ENCODE measurements at regions not wholly inside any gene's neighbourhood (a gene's known extent, or its start where the extent isn't known, plus 50 kb on each side); places are given as distances from the start of the nearest gene placed in this dataset.
"Not testable (repeated sequence)": the region's sequence is repeated elsewhere in the genome, so short reads cannot be mapped to it uniquely, and the experiment has no call there.

GRCh38 chr6:8619408-8619807 is 184.1 kb upstream of the SLC35B3 start:
- not testable (repeated sequence) for DNase-seq

DNA sequence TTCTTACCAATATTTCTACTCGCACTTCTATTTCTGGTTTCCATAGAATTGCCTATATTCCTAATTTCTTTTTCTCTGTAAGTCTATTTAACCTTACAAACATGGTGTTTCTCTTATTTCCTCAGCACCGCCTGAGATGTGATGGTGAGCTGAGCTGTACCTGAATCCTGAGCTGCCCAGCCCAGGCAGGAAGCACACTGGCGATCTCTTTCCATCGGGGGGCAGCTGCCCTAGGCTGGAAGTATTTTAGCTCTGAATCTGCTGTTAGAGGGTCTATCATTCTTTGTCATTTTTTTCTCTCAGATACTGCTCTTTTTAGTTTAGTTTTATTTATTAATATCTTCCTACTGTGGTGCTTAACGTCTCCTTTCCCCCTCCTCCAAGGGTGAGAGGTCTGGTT is 173.4 kb upstream of the SLC35B3 start:
- no peak for DNase-seq

DNA sequence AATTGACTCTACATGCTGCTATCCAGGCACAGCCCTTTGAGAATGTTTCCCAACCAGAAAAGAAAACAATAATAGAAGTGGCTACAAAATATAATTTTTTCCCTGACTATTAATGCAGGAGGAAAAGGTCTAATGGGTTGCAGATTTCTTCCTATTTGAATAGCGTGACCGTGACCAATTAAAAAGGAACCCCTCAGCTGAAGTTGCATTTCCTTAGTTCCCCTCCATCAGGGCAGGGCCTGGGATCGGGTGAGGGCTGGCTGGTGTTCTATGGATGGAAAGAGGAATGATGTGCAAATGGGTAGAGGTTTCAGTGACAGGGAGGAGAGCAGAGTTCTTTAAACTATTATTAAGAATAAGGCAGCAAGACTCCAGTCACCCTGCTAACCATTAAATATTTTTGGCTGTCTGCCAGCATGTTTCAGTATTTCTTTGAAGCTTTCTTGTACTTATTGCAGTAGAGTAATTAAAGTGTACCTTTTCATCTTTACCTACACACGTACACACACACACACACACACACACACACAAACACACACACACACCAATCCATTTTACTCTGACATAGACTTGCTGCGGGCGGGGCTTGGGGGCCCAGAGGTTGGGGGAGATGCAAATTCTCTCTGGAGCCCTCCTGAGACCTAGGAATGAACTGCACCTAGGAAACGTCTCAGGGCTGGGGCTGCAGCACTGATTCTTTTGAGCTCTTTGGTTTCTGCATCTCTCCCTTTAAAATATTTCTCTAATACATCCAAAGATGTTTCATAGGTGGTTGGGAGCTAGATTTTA is 154.8 kb upstream of the SLC35B3 start:
- no peak for DNase-seq

- DNase-seq, result no peak
These were observed 152.8 kb upstream of the SLC35B3 start for GRCh38 chr6:8588176-8588575.

- no peak for DNase-seq
These were observed 147.9 kb upstream of the SLC35B3 start for GRCh38 chr6:8583291-8583690.

- no peak for DNase-seq
These were observed 144.0 kb upstream of the SLC35B3 start for GRCh38 chr6:8579372-8579771.

DNA sequence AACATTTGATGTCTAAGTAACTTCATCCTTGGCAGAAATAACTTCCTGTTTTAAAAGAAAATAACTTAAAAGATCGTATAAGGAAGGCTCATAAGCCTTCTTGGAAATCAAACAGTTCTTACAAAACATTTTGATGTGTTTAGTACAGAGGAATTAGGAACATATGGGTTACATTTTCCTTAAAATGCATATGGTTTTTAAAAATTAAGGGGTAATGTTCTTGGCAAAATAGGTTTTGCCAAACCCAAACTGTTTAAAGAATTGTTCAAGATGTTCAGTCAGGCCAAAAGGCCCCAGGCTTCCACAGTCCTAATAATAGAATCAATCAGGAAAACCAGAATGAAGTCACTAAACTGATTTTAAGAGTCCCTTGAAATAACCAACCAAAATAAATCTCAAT is 142.7 kb upstream of the SLC35B3 start:
- no peak for DNase-seq

- no peak for DNase-seq
These were observed 139.6 kb upstream of the SLC35B3 start for GRCh38 chr6:8574749-8575468.

GRCh38 chr6:8574311-8574710 is 139.0 kb upstream of the SLC35B3 start:
- DNase-seq, result no peak

DNA sequence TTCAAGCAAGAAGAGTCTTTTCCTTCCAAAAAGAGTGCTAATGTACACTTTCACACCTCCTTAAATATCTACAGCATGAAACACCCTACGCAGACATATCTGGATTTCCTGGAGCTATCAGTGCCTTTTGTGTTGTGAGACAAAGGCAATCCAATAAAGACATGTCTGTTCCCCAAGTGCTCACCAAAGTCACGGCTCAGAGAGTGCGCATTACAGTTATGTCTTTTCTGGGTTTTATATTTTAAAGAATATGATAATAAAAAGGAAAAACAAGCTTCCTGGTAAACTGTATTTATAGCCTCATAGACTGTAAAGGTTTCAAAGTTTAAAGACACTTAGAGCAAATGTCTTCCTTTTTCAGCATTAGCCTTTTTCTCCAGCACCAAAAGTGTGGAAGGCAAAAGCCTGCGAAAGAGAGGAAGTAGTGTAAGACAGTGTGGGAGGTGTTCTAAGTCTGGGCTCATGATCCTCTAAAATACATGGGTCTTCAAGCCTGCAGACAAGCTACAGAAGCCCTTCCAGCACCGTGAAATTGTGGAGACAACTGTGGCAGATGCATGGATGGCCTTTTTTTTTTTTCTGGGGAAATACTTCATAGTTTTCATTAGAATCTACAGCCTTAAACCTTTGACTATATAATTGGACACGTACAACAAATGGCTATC is 135.0 kb upstream of the SLC35B3 start:
- no peak for DNase-seq

DNA sequence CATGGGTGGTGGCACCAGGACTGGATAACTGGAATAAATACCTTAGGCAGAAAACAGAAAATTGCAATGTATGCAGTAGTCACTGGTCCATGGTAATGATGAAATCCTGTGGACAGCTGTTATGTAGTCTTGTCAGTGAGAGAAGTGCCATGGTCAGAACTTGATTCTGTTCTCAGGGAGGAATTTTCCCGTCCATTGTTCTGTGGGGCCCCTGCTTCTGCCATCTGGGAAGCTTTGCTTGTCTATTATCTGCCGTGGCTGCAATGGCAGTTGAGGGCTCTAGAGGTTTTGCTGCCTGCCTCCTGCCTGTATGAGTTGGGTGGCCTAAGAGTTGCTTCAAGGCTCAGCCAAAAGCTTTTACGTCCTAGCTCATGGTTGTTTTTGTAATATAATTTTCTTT is 126.8 kb upstream of the SLC35B3 start:
- DNase-seq, result no peak

GRCh38 chr6:8558953-8559352 is 123.6 kb upstream of the SLC35B3 start:
- no peak for DNase-seq

- no peak for DNase-seq
These were observed 121.8 kb upstream of the SLC35B3 start for GRCh38 chr6:8557014-8557748.

- DNase-seq, result no peak
These were observed 121.1 kb upstream of the SLC35B3 start for GRCh38 chr6:8556370-8557013.

- no peak for DNase-seq
These were observed 116.6 kb upstream of the SLC35B3 start for GRCh38 chr6:8551993-8552392.

GRCh38 chr6:8551386-8551785 is 116.0 kb upstream of the SLC35B3 start:
- no peak for DNase-seq

DNA sequence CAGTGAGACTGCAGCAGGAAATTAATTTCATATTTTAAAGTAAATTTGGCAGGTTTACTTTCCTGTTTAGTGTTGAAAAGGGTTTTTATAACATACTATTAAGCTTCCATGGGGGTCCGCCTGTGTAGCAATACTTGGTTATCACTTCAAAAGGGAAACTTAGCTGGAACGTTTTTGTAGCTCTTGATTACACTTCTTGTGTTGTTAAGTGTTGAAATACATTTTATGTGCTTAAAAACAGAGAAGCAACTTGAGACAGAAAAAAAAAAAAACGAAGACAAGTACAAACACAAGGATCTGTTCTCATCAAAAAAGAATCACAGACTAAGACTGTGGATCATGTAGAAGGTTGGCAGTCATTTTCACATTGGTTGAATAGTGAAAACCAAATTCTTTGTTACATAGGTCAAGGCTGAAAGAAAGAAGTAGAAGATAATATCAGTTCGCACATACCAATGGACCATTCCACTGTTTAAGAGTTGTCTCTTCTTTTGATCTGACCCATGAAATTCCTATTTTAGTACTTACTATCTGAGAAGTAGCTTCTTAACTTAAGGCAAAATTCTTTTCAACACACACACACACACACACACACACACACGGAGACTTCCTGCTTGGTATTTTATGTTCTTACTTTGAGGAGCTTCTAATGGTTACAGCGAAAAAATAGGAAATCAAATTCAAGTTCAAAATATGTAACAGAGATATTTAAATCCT is 113.9 kb upstream of the SLC35B3 start:
- DNase-seq, result no peak

DNA sequence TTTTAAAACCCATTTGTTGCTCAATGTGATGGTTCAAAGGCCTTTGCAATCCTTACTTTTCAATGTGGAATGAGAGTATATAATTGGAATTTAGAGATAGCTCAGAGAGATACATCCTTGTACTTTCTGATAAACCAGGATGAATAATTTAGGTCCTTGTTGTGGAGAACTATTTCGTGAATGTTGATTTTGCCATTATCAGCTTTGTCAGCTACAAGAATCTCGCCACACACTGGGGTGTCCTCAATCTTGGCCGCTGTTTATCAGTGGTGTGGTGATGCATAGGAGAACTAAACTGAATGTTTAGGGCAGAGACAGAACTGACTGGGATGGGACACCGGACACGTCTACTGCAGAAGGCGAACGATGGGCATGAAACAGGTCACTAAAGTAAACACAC is 111.2 kb upstream of the SLC35B3 start:
- DNase-seq, result no peak

DNA sequence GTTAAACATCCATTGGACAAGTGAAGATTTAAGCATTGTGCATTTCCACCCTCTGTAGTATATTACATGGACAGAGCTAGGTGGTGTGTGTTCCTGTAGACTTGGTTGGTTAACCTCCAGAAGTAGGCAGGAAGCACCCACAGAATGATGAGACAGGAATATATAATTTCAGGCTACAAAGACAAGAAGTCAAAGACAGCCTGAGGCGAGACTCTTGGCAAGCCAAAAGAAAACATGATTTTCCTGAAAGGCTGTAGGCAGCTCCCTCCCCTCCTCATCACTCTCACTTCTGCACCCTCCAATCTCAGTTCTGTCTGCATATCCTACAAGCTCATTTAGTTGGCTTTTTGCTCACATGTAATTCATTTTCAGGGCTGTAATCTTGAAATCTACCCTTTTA is 110.0 kb upstream of the SLC35B3 start:
- no peak for DNase-seq

- no peak for DNase-seq
These were observed 108.4 kb upstream of the SLC35B3 start for GRCh38 chr6:8543714-8544113.

GRCh38 chr6:8539453-8539852 is 104.1 kb upstream of the SLC35B3 start:
- DNase-seq, result no peak

- no peak for DNase-seq
These were observed 100.8 kb upstream of the SLC35B3 start for GRCh38 chr6:8536122-8536521.

Measured in stimulated activated CD4-positive, alpha-beta T cell treated with anti-CD3 and anti-CD28 coated beads, Interleukin-2, amount 100 ng/mL, for 48 hours (primary cell).